ENCODE measurements at regions not wholly inside any gene's neighbourhood (a gene's known extent, or its start where the extent isn't known, plus 50 kb on each side); places are given as distances from the start of the nearest gene placed in this dataset.

GRCh38 chr7:97454636-97455035 is 277.2 kb upstream of the TAC1 start:
- H3K36me3 Mint-ChIP-seq (ENCODE audit: low read depth, unreplicated experiment), result no peaks in the 10 kb centered on the region
- no peak overlapping the region for H3K4me2 ChIP-seq (ENCODE audit: low read length)
- H3K79me2 ChIP-seq (ENCODE audit: insufficient read depth, low read length), result no peaks in the 10 kb centered on the region
- no peaks in the 10 kb centered on the region for H3K9me3 Mint-ChIP-seq (ENCODE audit: unreplicated experiment)
- H3K27me3 Mint-ChIP-seq (ENCODE audit: low read depth, unreplicated experiment), result peaks cover 2% of the 10 kb centered on the region
- no peak overlapping the region for H2AFZ ChIP-seq (ENCODE audit: low read depth, low read length)
- H3K36me3 ChIP-seq (ENCODE audit: insufficient read depth, low read length), result no peaks in the 10 kb centered on the region
- H3K27ac Mint-ChIP-seq (ENCODE audit: unreplicated experiment), result no peak overlapping the region
- no peaks in the 10 kb centered on the region for H3K9me3 ChIP-seq (ENCODE audit: insufficient read depth, low read depth, low read length)
- H3K27me3 ChIP-seq (ENCODE audit: insufficient read depth, low read length), result no peaks in the 10 kb centered on the region
- H3K27ac ChIP-seq (ENCODE audit: low read depth, low read length), result no peak overlapping the region
- H3K9ac ChIP-seq (ENCODE audit: low read length), result no peak overlapping the region
- H3K4me1 ChIP-seq (ENCODE audit: insufficient read depth, low read length), result no peaks in the 10 kb centered on the region
- FAIRE-seq (no peak), DNase-seq (ENCODE audit: low read depth) (no peak)
- H4K20me1 ChIP-seq (ENCODE audit: insufficient read depth, low read length), result no peaks in the 10 kb centered on the region
- no peak overlapping the region for H3K4me3 ChIP-seq (ENCODE audit: insufficient read depth, low read depth, low read length)
- no peak overlapping the region for H3K4me3 Mint-ChIP-seq (ENCODE audit: unreplicated experiment)
- H3K4me1 Mint-ChIP-seq (ENCODE audit: low read depth, unreplicated experiment), result peaks cover 1% of the 10 kb centered on the region
- TF ChIP-seq CTCF (IDR thresholded peaks at IDR 0.05; ENCODE audit: insufficient read depth, low read depth, low read length) (no peak), EZH2 (IDR thresholded peaks at IDR 0.05; ENCODE audit: insufficient read depth, low read length) (no peak)

GRCh38 chr7:97457054-97457453 is 274.8 kb upstream of the TAC1 start:
- H3K36me3 ChIP-seq (ENCODE audit: insufficient read depth, low read length), result no peaks in the 10 kb centered on the region
- TF ChIP-seq CTCF (IDR thresholded peaks at IDR 0.05; ENCODE audit: insufficient read depth, low read depth, low read length), result no peak
- no peak for TF ChIP-seq EZH2 (IDR thresholded peaks at IDR 0.05; ENCODE audit: insufficient read depth, low read length)
- H2AFZ ChIP-seq (ENCODE audit: low read depth, low read length), result no peak overlapping the region
- no peaks in the 10 kb centered on the region for H3K9me3 ChIP-seq (ENCODE audit: insufficient read depth, low read depth, low read length)
- H3K4me2 ChIP-seq (ENCODE audit: low read length), result no peak overlapping the region
- no peaks in the 10 kb centered on the region for H3K27me3 ChIP-seq (ENCODE audit: insufficient read depth, low read length)
- Mint-ChIP-seq H3K4me1 (ENCODE audit: low read depth, unreplicated experiment) (peaks cover 1% of the 10 kb centered on the region), H3K27ac (ENCODE audit: unreplicated experiment) (no peak overlapping the region), H3K9me3 (ENCODE audit: unreplicated experiment) (peaks cover 5% of the 10 kb centered on the region), H3K27me3 (ENCODE audit: low read depth, unreplicated experiment) (peaks cover 2% of the 10 kb centered on the region), H3K36me3 (ENCODE audit: low read depth, unreplicated experiment) (no peaks in the 10 kb centered on the region), H3K4me3 (ENCODE audit: unreplicated experiment) (no peak overlapping the region)
- no peaks in the 10 kb centered on the region for H3K4me1 ChIP-seq (ENCODE audit: insufficient read depth, low read length)
- FAIRE-seq, result no peak
- no peaks in the 10 kb centered on the region for H3K79me2 ChIP-seq (ENCODE audit: insufficient read depth, low read length)
- H4K20me1 ChIP-seq (ENCODE audit: insufficient read depth, low read length), result no peaks in the 10 kb centered on the region
- DNase-seq (ENCODE audit: low read depth), result no peak
- H3K4me3 ChIP-seq (ENCODE audit: insufficient read depth, low read depth, low read length), result no peak overlapping the region
- H3K9ac ChIP-seq (ENCODE audit: low read length), result no peak overlapping the region
- no peak overlapping the region for H3K27ac ChIP-seq (ENCODE audit: low read depth, low read length)

GRCh38 chr7:97460433-97460832 is 271.5 kb upstream of the TAC1 start:
- H3K4me3 Mint-ChIP-seq (ENCODE audit: unreplicated experiment), result no peak overlapping the region
- H4K20me1 ChIP-seq (ENCODE audit: insufficient read depth, low read length), result no peaks in the 10 kb centered on the region
- no peak for DNase-seq (ENCODE audit: low read depth)
- no peaks in the 10 kb centered on the region for H3K27me3 ChIP-seq (ENCODE audit: insufficient read depth, low read length)
- no peaks in the 10 kb centered on the region for H3K27me3 Mint-ChIP-seq (ENCODE audit: low read depth, unreplicated experiment)
- FAIRE-seq, result no peak
- H3K4me1 ChIP-seq (ENCODE audit: insufficient read depth, low read length), result no peaks in the 10 kb centered on the region
- H3K9ac ChIP-seq (ENCODE audit: low read length), result no peak overlapping the region
- no peak overlapping the region for H3K27ac Mint-ChIP-seq (ENCODE audit: unreplicated experiment)
- H3K4me1 Mint-ChIP-seq (ENCODE audit: low read depth, unreplicated experiment), result peaks cover 1% of the 10 kb centered on the region
- H3K36me3 ChIP-seq (ENCODE audit: insufficient read depth, low read length), result no peaks in the 10 kb centered on the region
- no peaks in the 10 kb centered on the region for H3K9me3 ChIP-seq (ENCODE audit: insufficient read depth, low read depth, low read length)
- H3K79me2 ChIP-seq (ENCODE audit: insufficient read depth, low read length), result no peaks in the 10 kb centered on the region
- no peak overlapping the region for H3K27ac ChIP-seq (ENCODE audit: low read depth, low read length)
- H2AFZ ChIP-seq (ENCODE audit: low read depth, low read length), result no peak overlapping the region
- H3K36me3 Mint-ChIP-seq (ENCODE audit: low read depth, unreplicated experiment), result no peaks in the 10 kb centered on the region
- H3K4me2 ChIP-seq (ENCODE audit: low read length), result no peak overlapping the region
- no peak overlapping the region for H3K4me3 ChIP-seq (ENCODE audit: insufficient read depth, low read depth, low read length)
- TF ChIP-seq EZH2 (IDR thresholded peaks at IDR 0.05; ENCODE audit: insufficient read depth, low read length), result no peak
- H3K9me3 Mint-ChIP-seq (ENCODE audit: unreplicated experiment), result peaks cover 5% of the 10 kb centered on the region

Data from astrocyte (in vitro differentiated cells and primary cell).